Lower lobe of right lung (tissue), 2 donors: ENCODE measurements at regions not wholly inside any gene's neighbourhood (a gene's known extent, or its start where the extent isn't known, plus 50 kb on each side); places are given as distances from the start of the nearest gene placed in this dataset.

Experiments
- ATAC-seq, 2 donors: fragments of 200-7000 bp; cut with Tn5 transposase; one replicate each; pipeline ENCODE4 v1.9.1; 2020 to 2022; ENCODE audit warnings: mild to moderate bottlenecking in 2 of 2, moderate library complexity in 2 of 2
- DNase-seq: peaks from one replicate; pipeline ENCODE4 v3.0.0-alpha.2; 2020
- H3K27ac ChIP-seq: fragments of 200-600 bp; one replicate; pipeline ENCODE4 v1.8.0; 2022
- H3K27me3 ChIP-seq: fragments of 200-600 bp; one replicate; pipeline ENCODE4 v1.8.0; 2022; ENCODE audit warnings: low read depth
- H3K36me3 ChIP-seq: fragments of 200-600 bp; one replicate; pipeline ENCODE4 v1.8.0; 2022; ENCODE audit warnings: mild to moderate bottlenecking
- H3K4me1 ChIP-seq: fragments of 200-600 bp; one replicate; pipeline ENCODE4 v1.8.0; 2022
- H3K4me3 ChIP-seq: fragments of 200-600 bp; one replicate; pipeline ENCODE4 v1.8.0; 2022; ENCODE audit warnings: mild to moderate bottlenecking
- H3K9me3 ChIP-seq: fragments of 200-600 bp; one replicate; pipeline ENCODE4 v1.8.0; 2022
- intact Hi-C: fragments of 100-400 bp; cut with DNase I; formaldehyde crosslinking; loops from one replicate; pipeline ENCODE4 v1.11.0; 2022
- TF ChIP-seq, protein P1 (sequence below): fragments of 200-600 bp; IDR thresholded peaks from one replicate; pipeline ENCODE4 v1.8.0; 2022; ENCODE audit warnings: antibody characterized with exemption, mild to moderate bottlenecking
- donor health status: DM: no; HTN: yes; CAD: no; lungs with severe emphysema.

DNA sequence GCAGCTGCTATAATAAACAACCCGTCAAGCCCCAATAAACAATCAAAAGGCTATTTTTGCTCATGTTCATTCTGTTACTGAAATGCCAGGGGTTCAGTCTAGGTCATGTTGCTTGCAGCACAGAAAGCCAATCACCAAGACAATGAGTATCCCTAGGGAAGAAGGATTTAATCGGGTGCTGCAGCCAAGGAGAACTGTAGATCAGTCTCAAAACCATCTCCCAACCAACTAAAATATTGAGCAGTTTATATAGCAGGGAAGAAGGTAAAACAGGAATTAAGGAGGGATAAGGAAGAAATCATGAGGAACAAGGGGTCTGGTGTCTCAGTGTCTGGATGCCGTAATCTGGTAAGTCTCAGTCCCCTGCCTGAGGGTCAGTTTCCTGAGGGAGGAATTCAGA lies 169.5 kb downstream of the BLID start:
- Histone ChIP-seq H3K4me3 (no peak overlapping the region), H3K9me3 (no peaks in the 10 kb centered on the region), H3K36me3 (no peaks in the 10 kb centered on the region), H3K27me3 (no peaks in the 10 kb centered on the region), H3K27ac (no peak overlapping the region), H3K4me1 (no peaks in the 10 kb centered on the region)
- intact Hi-C loops, result no loop called here
- DNase-seq, result no peak
- no peak for ATAC-seq
- TF ChIP-seq, protein P1, sequence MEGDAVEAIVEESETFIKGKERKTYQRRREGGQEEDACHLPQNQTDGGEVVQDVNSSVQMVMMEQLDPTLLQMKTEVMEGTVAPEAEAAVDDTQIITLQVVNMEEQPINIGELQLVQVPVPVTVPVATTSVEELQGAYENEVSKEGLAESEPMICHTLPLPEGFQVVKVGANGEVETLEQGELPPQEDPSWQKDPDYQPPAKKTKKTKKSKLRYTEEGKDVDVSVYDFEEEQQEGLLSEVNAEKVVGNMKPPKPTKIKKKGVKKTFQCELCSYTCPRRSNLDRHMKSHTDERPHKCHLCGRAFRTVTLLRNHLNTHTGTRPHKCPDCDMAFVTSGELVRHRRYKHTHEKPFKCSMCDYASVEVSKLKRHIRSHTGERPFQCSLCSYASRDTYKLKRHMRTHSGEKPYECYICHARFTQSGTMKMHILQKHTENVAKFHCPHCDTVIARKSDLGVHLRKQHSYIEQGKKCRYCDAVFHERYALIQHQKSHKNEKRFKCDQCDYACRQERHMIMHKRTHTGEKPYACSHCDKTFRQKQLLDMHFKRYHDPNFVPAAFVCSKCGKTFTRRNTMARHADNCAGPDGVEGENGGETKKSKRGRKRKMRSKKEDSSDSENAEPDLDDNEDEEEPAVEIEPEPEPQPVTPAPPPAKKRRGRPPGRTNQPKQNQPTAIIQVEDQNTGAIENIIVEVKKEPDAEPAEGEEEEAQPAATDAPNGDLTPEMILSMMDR, result no peak

DNA sequence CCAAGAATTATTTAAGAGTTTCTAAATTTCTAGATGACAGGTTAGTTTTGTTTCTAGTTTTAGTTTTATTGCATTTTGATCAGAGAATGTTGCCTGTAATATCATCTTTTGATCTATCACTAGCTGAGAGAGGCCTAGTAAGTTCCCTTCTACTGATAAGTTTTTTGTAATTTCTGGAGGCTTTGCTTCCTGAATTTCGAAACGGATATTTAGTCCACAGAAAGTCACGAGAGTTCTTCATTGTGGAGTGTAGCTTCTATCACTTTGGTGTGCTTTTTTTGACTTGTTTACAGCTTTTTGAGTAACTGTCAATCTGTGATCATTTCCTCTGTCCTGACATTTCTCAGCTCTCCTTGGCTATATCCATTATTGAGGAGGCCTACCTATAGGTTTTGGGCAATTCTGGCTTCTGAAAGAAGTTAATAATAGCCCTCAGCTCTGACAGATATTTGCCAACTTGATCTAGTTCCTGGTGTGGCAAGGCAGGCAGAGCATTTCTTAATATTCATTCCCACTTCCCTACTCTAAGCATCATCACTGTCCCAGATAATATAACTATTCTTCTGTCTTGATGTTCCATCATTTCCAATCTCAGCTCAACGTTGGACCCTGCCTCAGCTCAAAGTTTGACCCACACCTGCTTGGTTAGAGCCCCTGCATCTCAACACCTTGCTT lies 171.3 kb downstream of the BLID start:
- peak in 1 of 2 donors; percentile 28 for ATAC-seq
- H3K27me3 ChIP-seq, result no peaks in the 10 kb centered on the region
- intact Hi-C loops, result no loop called here
- no peaks in the 10 kb centered on the region for H3K36me3 ChIP-seq
- DNase-seq, result no peak
- H3K9me3 ChIP-seq, result no peaks in the 10 kb centered on the region
- no peaks in the 10 kb centered on the region for H3K4me1 ChIP-seq
- TF ChIP-seq, protein P1, result no peak
- no peak overlapping the region for H3K4me3 ChIP-seq
- no peak overlapping the region for H3K27ac ChIP-seq

DNA sequence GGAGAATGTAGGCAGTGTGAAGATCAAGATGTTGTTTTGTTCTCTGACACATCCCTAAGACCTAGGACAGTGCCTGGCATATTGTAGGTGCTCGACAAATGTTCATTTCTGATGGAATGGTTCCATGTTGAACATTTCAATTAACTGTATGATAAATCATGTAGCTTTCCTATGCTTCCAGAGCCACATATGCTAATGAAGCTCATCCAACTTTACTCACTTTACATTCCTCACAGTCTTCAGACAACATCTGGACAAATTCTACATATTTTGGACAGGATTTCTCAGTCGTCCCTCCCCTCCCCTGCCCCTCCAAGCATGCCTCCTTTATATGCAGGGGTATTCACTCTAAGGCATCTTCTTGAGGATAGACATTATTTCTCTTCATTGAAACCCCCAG lies 177.9 kb downstream of the BLID start:
- Histone ChIP-seq H3K27me3 (no peaks in the 10 kb centered on the region), H3K4me1 (no peaks in the 10 kb centered on the region), H3K36me3 (no peaks in the 10 kb centered on the region), H3K27ac (no peak overlapping the region), H3K4me3 (no peak overlapping the region), H3K9me3 (no peaks in the 10 kb centered on the region)
- intact Hi-C loops, result no loop called here
- no peak for DNase-seq
- ATAC-seq, result no peak
- TF ChIP-seq, protein P1, result no peak

DNA sequence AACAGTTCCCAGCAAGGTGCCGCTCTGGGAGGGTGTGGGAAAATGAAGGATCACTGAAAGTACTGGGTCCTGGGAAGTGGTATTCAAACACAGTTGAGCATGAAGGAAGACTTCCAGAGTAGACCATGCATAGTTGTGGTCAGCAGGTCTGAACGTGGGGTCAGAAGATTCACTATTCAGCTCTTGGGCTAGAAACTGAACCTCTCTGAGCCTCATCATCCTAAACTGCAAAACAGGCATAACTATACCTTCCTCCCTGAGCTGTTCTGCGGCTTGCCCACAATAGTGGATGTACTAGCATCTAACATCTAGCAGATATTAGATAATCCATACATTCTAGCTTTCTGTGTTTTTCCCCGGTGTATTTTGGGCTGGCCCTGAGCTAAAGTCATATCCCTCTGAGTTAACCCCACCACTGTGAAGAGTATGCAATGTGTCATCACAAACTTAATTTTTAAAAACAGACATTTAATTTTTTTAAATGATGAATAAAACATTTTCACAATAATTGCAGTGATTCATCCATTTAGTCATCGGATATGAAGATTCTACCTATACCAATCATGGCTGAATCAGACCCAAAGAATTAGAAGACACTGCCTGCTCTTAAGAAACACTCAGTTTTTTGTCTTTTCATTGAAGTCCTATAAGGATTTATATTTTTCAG lies 179.1 kb downstream of the BLID start:
- H3K27ac ChIP-seq, result no peak overlapping the region
- TF ChIP-seq, protein P1, result no peak
- no peaks in the 10 kb centered on the region for H3K36me3 ChIP-seq
- H3K4me3 ChIP-seq, result no peak overlapping the region
- DNase-seq (no peak), ATAC-seq (no peak)
- no peaks in the 10 kb centered on the region for H3K4me1 ChIP-seq
- intact Hi-C loops, result no loop called here
- no peaks in the 10 kb centered on the region for H3K27me3 ChIP-seq
- no peaks in the 10 kb centered on the region for H3K9me3 ChIP-seq

DNA sequence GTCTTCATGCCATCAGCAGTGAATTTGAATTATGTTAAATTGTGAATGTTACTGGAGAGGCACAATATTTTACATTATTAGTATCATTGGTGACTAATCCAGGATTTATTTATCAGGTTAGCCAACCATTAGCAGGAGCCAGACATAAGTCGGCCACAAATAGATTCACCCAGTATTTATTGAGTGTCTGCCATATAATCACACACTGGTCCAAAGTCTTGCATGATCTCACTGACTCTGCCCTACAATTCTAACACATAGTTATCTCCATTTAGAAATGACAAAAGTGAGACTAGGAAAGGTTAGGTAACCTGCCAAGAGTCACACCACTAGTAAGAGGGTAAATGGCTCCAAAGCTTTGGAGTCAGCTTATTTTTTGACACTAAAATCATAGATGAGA lies 179.6 kb downstream of the BLID start:
- intact Hi-C loops, result no loop called here
- no peaks in the 10 kb centered on the region for H3K36me3 ChIP-seq
- ATAC-seq (no peak), DNase-seq (no peak)
- no peaks in the 10 kb centered on the region for H3K9me3 ChIP-seq
- TF ChIP-seq, protein P1, result no peak
- H3K4me1 ChIP-seq, result no peaks in the 10 kb centered on the region
- no peaks in the 10 kb centered on the region for H3K27me3 ChIP-seq
- H3K4me3 ChIP-seq, result no peak overlapping the region
- no peak overlapping the region for H3K27ac ChIP-seq
